DND-41 (cell line): ENCODE measurements at regions not wholly inside any gene's neighbourhood (a gene's known extent, or its start where the extent isn't known, plus 50 kb on each side); places are given as distances from the start of the nearest gene placed in this dataset.

Experiments
- ATAC-seq: fragments of 200-7000 bp; cut with Tn5 transposase; 3 replicates; pipeline ENCODE4 v1.9.1; 2021; ENCODE audit warnings: low read depth; ENCODE audit not compliant: insufficient read depth
- DNase-seq: peaks from one replicate; pipeline ENCODE4 v3.0.0-alpha.2; 2020
- H2AFZ ChIP-seq: 2 replicates; pipeline ENCODE4 v1.6.0; 2012; ENCODE audit warnings: low read depth, low read length
- H3K27ac ChIP-seq: 2 replicates; pipeline ENCODE4 v1.5.1; 2012; ENCODE audit warnings: low read length, inconsistent platforms
- H3K27me3 ChIP-seq: fragments of 200-600 bp; sonication (generic); 2 replicates; pipeline ENCODE4 v1.6.0; 2012; ENCODE audit warnings: low read length, mild to moderate bottlenecking, inconsistent platforms; ENCODE audit not compliant: insufficient read depth, poor library complexity
- H3K36me3 ChIP-seq: 2 replicates; pipeline ENCODE4 v1.5.1; 2012; ENCODE audit warnings: low read length, inconsistent platforms; ENCODE audit not compliant: insufficient read depth
- H3K4me1 ChIP-seq: 2 replicates; pipeline ENCODE4 v1.5.1; 2012; ENCODE audit warnings: mild to moderate bottlenecking, low read length; ENCODE audit not compliant: insufficient read depth
- H3K4me2 ChIP-seq: 2 replicates; pipeline ENCODE4 v1.6.0; 2012; ENCODE audit warnings: mild to moderate bottlenecking, moderate library complexity, low read length, inconsistent platforms; ENCODE audit not compliant: insufficient read depth
- H3K4me3 ChIP-seq, 2 experiments: fragments of 200-600 bp in 1 of 2; shearing (Covaris generic) in 1 of 2; 2 replicates each; pipeline ENCODE4 v1.5.1; 2012 to 2016; ENCODE audit warnings: inconsistent platforms in 2 of 2, low read length in 2 of 2, mild to moderate bottlenecking in 2 of 2, low read depth in 1 of 2, moderate library complexity in 1 of 2
- H3K79me2 ChIP-seq: 2 replicates; pipeline ENCODE4 v1.6.0; 2012; ENCODE audit warnings: low read length, inconsistent platforms; ENCODE audit not compliant: insufficient read depth
- H3K9ac ChIP-seq: 2 replicates; pipeline ENCODE4 v1.6.0; 2012; ENCODE audit warnings: low read depth, mild to moderate bottlenecking, inconsistent platforms, low read length, moderate library complexity
- H3K9me3 ChIP-seq: 2 replicates; pipeline ENCODE4 v1.5.1; 2012; ENCODE audit warnings: low read length, moderate library complexity, mild to moderate bottlenecking, inconsistent platforms; ENCODE audit not compliant: insufficient read depth, severe bottlenecking
- H4K20me1 ChIP-seq: 2 replicates; pipeline ENCODE4 v1.6.0; 2012; ENCODE audit warnings: low read length; ENCODE audit not compliant: insufficient read depth
- EZH2 ChIP-seq: IDR thresholded peaks from 3 replicates; pipeline ENCODE4 v1.6.1; 2012; ENCODE audit warnings: borderline replicate concordance, low read depth, mild to moderate bottlenecking, moderate library complexity, low read length, inconsistent platforms; ENCODE audit not compliant: severe bottlenecking
- TF ChIP-seq, protein P1 (sequence below): IDR thresholded peaks from 2 replicates; pipeline ENCODE4 v1.5.1; 2012; ENCODE audit warnings: borderline replicate concordance, low read length, moderate library complexity, mild to moderate bottlenecking; ENCODE audit not compliant: poor library complexity, severe bottlenecking; ENCODE audit errors: extremely low read depth

DNA sequence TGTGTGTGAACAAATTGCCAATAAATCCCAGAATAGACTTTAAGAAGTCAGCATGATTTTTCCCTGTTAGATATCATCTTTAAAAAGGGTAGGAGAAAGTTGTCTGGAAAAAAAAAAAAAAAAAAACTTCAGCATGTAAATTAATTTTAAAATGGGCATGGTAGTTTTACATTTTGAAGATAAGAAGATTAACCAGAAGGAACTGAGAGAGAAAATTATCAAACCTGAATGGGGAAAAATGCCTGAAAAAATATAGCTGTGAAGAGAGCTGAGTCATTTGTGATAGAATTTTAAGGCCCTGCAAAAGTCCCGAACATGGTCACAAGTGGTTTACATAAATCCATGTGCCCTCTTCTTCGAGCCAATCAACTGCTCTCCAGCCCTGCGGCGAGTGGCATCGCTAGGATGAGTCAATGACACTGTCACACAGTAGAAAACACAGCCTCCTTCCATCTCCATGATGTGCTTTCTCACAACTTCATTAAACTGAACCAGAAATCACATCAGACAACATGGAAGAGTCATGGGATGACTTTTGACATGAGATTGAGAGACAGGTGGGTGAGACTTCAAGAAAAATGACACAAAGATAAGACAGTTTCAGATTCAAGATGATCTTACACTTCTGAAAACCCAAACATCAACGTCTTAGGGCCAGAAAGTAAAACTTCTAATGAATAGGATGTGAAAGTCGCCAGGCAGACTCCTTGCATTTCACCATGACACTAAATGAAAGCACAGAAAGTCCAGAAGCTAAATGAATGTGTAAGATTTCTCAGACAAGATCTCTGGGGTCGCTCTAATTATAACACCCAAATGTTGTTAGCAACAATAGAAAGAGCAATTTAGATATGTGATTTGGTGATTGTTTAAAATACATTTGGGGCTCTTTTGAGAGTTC, 273.0 kb upstream of the ID2 start:
- H3K4me2 ChIP-seq, result no peak overlapping the region
- H3K9me3 ChIP-seq, result no peaks in the 10 kb centered on the region
- H4K20me1 ChIP-seq, result no peaks in the 10 kb centered on the region
- no peak overlapping the region for H2AFZ ChIP-seq
- no peak overlapping the region for H3K27ac ChIP-seq
- no peaks in the 10 kb centered on the region for H3K79me2 ChIP-seq
- ATAC-seq (no peak), DNase-seq (no peak)
- TF ChIP-seq, protein P1, sequence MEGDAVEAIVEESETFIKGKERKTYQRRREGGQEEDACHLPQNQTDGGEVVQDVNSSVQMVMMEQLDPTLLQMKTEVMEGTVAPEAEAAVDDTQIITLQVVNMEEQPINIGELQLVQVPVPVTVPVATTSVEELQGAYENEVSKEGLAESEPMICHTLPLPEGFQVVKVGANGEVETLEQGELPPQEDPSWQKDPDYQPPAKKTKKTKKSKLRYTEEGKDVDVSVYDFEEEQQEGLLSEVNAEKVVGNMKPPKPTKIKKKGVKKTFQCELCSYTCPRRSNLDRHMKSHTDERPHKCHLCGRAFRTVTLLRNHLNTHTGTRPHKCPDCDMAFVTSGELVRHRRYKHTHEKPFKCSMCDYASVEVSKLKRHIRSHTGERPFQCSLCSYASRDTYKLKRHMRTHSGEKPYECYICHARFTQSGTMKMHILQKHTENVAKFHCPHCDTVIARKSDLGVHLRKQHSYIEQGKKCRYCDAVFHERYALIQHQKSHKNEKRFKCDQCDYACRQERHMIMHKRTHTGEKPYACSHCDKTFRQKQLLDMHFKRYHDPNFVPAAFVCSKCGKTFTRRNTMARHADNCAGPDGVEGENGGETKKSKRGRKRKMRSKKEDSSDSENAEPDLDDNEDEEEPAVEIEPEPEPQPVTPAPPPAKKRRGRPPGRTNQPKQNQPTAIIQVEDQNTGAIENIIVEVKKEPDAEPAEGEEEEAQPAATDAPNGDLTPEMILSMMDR, result no peak
- H3K27me3 ChIP-seq, result no peaks in the 10 kb centered on the region
- H3K36me3 ChIP-seq, result no peaks in the 10 kb centered on the region
- no peaks in the 10 kb centered on the region for H3K4me1 ChIP-seq
- no peak overlapping the region for H3K4me3 ChIP-seq
- H3K9ac ChIP-seq, result no peak overlapping the region

DNA sequence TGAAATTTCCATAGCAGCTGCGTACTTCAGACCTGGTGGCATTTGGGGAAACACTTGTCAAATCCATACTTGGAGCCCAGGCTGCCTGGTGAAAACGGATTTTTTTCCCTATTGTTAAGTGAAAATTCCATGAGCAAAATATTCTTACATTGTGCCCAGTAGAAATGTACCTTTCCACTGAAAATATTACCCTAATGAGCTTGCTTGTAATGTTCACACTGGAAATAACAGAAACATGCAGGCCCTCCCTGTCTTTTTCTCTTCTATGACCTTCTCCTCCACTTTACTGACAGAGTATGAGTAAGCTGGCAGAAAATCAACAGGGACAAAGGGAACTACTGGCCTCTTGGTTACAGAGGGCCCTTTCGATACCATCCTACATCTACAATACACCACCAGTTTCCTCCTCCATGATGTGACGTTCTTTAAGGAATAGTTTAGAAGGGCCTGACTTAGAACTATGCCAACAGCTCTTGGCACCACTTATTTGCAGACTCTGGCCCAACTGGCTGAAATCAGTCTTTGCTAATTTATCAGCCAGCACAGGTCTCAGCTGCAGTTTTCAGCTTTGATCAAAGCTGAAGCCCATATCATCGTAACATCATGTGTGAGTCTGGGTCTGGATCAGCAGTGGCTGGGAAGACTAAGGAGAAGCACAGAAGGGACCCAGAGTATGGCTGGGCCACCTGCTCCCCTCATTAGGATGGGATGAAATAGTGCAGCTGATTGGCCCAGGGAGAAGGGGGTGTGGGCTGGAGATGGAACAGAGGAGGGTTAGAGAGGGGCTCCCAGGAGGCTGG, 272.2 kb upstream of the ID2 start:
- H3K4me3 ChIP-seq, result no peak overlapping the region
- DNase-seq (no peak), ATAC-seq (no peak)
- H3K27ac ChIP-seq, result no peak overlapping the region
- no peak for TF ChIP-seq EZH2
- TF ChIP-seq, protein P1, result no peak
- H3K9me3 ChIP-seq, result no peaks in the 10 kb centered on the region
- no peaks in the 10 kb centered on the region for H3K27me3 ChIP-seq
- H3K4me1 ChIP-seq, result no peaks in the 10 kb centered on the region
- H3K79me2 ChIP-seq, result no peaks in the 10 kb centered on the region
- H3K4me2 ChIP-seq, result no peak overlapping the region
- no peak overlapping the region for H3K9ac ChIP-seq
- H2AFZ ChIP-seq, result no peak overlapping the region
- no peaks in the 10 kb centered on the region for H3K36me3 ChIP-seq
- no peaks in the 10 kb centered on the region for H4K20me1 ChIP-seq

DNA sequence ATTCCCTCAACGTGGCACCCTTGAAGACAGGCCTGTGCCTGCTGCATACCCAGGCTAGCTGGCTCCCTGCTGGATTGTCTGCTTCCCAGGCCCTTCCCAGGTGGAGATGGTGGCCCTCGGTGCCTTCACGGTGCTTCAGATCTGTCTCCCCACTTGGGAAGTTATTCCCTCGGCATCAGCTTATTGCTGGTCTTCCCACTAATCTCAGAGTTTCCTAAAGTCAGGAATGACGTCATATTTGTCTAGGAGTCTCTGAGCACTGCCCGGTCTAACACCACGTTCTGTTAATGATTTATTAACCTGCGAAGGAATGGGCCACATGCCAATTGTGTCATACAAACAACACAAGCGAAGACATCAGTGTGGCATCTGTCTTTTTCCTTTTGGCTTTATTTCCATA, 269.8 kb upstream of the ID2 start:
- Histone ChIP-seq H3K4me2 (no peak overlapping the region), H3K9me3 (no peaks in the 10 kb centered on the region), H3K4me1 (no peaks in the 10 kb centered on the region), H4K20me1 (no peaks in the 10 kb centered on the region), H3K4me3 (no peak overlapping the region), H2AFZ (no peak overlapping the region), H3K79me2 (no peaks in the 10 kb centered on the region), H3K36me3 (no peaks in the 10 kb centered on the region), H3K27ac (no peak overlapping the region), H3K9ac (no peak overlapping the region), H3K27me3 (no peaks in the 10 kb centered on the region)
- ATAC-seq, result no peak
- DNase-seq, result no peak
- TF ChIP-seq, protein P1, result no peak
- no peak for TF ChIP-seq EZH2
